Esophagus muscularis mucosa (tissue), 4 donors: ENCODE measurements at regions not wholly inside any gene's neighbourhood (a gene's known extent, or its start where the extent isn't known, plus 50 kb on each side); places are given as distances from the start of the nearest gene placed in this dataset.

Source experiments
- DNase-seq: peaks from one replicate; pipeline ENCODE4 v3.0.0-alpha.2; 2017; ENCODE audit errors: extremely low spot score
- H3K27ac ChIP-seq, 4 donors: fragments of 200-600 bp; sonication (generic); replicated peaks in 1 of 4; 1 replicate in 3 of 4; 2 replicates in 1 of 4; pipeline ENCODE4 v1.5.1; 2016 to 2019; ENCODE audit warnings: mild to moderate bottlenecking in 1 of 4
- H3K27me3 ChIP-seq, 4 donors: fragments of 200-600 bp; sonication (generic); one replicate each; pipeline versions ENCODE4 v1.5.1 to v1.6.0; 2016 to 2019
- H3K36me3 ChIP-seq, 4 donors: fragments of 200-600 bp; sonication (generic); one replicate each; pipeline ENCODE4 v1.5.1; 2016 to 2019
- H3K4me1 ChIP-seq, 4 donors: fragments of 200-600 bp; sonication (generic); one replicate each; pipeline ENCODE4 v1.5.1; 2016 to 2019
- H3K4me3 ChIP-seq, 4 donors: fragments of 200-600 bp; sonication (generic); 1 replicate in 2 of 4; 2 replicates in 2 of 4; pipeline ENCODE4 v1.5.1; 2016 to 2019; ENCODE audit warnings: mild to moderate bottlenecking in 4 of 4, moderate library complexity in 1 of 4
- H3K9me3 ChIP-seq, 4 donors: fragments of 200-600 bp; sonication (generic); 1 replicate in 3 of 4; 2 replicates in 1 of 4; pipeline ENCODE4 v1.5.1; 2016 to 2019
- EP300 ChIP-seq: sonication (generic); formaldehyde crosslinking; IDR thresholded peaks from one replicate; pipeline ENCODE4 v1.6.1; 2017; ENCODE audit warnings: antibody characterized with exemption
- POLR2A ChIP-seq: fragments of 450-650 bp; IDR thresholded peaks from one replicate; pipeline ENCODE4 v1.6.1; 2017; ENCODE audit warnings: antibody characterized with exemption, moderate library complexity, mild to moderate bottlenecking, low read depth
- POLR2AphosphoS5 ChIP-seq, 2 donors: sonication (generic); formaldehyde crosslinking; IDR thresholded peaks; one replicate each; pipeline ENCODE4 v1.6.1; 2017; ENCODE audit warnings: antibody characterized with exemption in 2 of 2
- WGBS: methylation state at CpG from one replicate; pipeline ENCODE4 v1.1.5; 2018; 5-methylcytosine and 5-hydroxymethylcytosine counted together
- intact Hi-C: fragments of 100-400 bp; cut with DNase I; formaldehyde crosslinking; loops from one replicate; pipeline ENCODE4 v1.15.1; 2023
- TF ChIP-seq, protein P1 (sequence below), 3 experiments: fragments of 200-600 bp in 2 of 3; fragments of 450-650 bp in 1 of 3; sonication (generic) in 2 of 3; IDR thresholded peaks; one replicate each; pipeline ENCODE4 v1.5.1; 2017 to 2019; ENCODE audit warnings: antibody characterized with exemption in 3 of 3, mild to moderate bottlenecking in 2 of 3, moderate library complexity in 1 of 3

DNA sequence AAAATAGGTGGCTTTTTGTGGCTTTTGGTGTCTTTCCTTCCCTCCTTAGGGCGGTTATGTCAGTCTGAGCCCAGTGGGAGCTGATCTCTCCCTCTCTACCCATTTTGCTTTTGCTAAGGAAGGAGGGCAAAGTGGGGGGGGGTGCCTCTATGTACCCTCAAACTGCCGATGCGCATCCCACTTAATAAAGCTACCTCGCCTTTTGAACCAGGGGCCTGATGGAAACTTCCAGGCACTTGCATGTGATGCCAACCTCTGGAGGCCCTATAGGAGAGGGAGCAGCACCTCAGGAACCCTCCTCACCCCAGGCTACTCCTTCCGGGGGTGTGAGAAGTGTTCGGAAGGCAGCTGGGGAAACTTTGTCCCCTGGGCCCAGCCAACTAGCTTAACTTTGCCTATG lies 97.0 kb upstream of the HSD17B12 start:
- DNase-seq, result peak; percentile 53
- WGBS, result 21% methylated on average over 6 of the region's 6 CpGs
- intact Hi-C loops, result no loop called here
- Histone ChIP-seq H3K27me3 (peaks cover 0 to 80% (median 51%) of the 10 kb centered on the region in 4 donors), H3K9me3 (no peaks in the 10 kb centered on the region), H3K27ac (no peak overlapping the region), H3K36me3 (no peaks in the 10 kb centered on the region), H3K4me1 (peaks cover 21 to 49% (median 38%) of the 10 kb centered on the region in 4 donors), H3K4me3 (no peak overlapping the region)
- TF ChIP-seq, protein P1, sequence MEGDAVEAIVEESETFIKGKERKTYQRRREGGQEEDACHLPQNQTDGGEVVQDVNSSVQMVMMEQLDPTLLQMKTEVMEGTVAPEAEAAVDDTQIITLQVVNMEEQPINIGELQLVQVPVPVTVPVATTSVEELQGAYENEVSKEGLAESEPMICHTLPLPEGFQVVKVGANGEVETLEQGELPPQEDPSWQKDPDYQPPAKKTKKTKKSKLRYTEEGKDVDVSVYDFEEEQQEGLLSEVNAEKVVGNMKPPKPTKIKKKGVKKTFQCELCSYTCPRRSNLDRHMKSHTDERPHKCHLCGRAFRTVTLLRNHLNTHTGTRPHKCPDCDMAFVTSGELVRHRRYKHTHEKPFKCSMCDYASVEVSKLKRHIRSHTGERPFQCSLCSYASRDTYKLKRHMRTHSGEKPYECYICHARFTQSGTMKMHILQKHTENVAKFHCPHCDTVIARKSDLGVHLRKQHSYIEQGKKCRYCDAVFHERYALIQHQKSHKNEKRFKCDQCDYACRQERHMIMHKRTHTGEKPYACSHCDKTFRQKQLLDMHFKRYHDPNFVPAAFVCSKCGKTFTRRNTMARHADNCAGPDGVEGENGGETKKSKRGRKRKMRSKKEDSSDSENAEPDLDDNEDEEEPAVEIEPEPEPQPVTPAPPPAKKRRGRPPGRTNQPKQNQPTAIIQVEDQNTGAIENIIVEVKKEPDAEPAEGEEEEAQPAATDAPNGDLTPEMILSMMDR (IDR thresholded peaks at IDR 0.05), result no peak
- TF ChIP-seq POLR2A, result no peak

DNA sequence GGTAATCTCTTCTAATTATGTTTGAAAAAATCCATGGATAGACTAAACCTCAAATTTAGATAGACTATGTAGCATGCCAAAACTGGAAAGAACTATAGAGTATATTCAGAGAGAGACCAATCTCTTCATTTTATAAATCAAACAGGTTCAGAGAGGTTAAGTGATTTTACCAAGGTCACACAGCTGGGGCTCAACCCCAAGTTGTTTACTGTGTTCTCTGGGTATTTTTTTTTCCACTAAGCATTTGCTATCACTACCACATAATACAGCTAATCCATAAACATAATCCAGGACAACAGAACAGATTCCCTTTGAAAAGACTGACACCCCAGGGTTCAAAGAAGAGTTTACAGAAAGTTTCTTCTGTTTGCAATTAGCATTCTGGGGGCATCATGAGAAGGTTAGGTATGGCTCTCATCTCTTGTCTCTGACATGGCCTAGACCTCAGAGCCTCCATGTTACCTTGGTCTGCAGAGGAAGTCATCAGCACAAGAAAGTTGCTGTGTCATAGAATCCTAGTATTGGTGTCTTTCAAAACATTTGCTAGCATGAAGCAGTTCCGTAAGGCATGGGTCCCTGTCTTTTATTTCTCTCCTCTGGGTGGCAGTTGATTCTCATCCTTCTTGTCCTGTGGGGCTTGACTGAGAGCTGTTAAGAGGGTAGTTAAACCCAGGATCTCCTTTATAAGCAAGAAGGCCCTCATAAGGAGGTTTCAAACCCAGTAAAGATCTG lies 94.5 kb upstream of the HSD17B12 start:
- H3K4me1 ChIP-seq, result peaks cover 13 to 24% (median 13%) of the 10 kb centered on the region in 4 donors
- H3K4me3 ChIP-seq, result no peak overlapping the region
- no peak overlapping the region for H3K27ac ChIP-seq
- H3K36me3 ChIP-seq, result no peaks in the 10 kb centered on the region
- WGBS, result 64% methylated on average over 1 of the region's 1 CpG
- TF ChIP-seq, protein P1 (IDR thresholded peaks at IDR 0.05), result no peak
- DNase-seq, result peak; percentile 60
- peaks cover 0 to 55% (median 28%) of the 10 kb centered on the region in 4 donors for H3K27me3 ChIP-seq
- intact Hi-C loops, result no loop called here
- no peaks in the 10 kb centered on the region for H3K9me3 ChIP-seq

DNA sequence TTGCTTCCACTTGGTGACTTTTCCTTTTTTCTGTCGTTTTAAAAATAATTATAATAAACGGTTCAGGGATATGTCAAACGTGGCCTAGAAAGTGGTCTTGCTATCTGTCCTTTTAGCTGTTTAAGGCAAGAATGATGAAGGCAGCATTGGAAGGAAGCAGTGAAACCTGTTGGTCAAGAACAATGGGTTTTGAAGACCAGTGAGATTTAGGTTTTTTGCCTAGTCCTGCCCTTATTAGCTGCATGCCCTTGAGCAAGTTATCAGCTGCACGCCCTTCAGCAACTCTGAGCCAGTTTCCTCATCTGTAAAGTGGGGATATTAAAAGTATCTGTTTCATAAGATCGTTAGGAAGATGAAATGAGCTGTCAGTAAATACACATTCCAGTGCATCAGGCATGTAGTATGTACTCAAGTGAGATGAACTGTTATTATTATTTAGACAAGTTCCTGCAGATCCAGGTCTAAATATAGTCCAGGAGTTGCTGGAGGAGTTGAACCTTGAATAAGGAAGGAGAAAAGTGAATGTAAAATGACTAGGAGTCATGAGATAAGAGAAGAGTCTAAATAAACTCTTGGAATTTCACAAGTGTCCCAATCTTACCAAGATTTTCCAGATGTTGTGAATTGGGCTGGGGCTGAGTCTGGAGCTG lies 90.8 kb upstream of the HSD17B12 start:
- WGBS, result 78% methylated on average over 5 of the region's 5 CpGs
- intact Hi-C loops, result no loop called here
- Histone ChIP-seq H3K4me3 (no peak overlapping the region), H3K9me3 (no peaks in the 10 kb centered on the region), H3K36me3 (no peaks in the 10 kb centered on the region), H3K27ac (no peak overlapping the region), H3K4me1 (no peaks in the 10 kb centered on the region), H3K27me3 (peaks cover 0 to 23% (median 0%) of the 10 kb centered on the region in 4 donors)
- TF ChIP-seq, protein P1 (IDR thresholded peaks at IDR 0.05), result no peak
- no peak for TF ChIP-seq POLR2AphosphoS5 (IDR thresholded peaks at IDR 0.05)
- no peak for TF ChIP-seq POLR2A
- TF ChIP-seq EP300, result no peak
- DNase-seq, result peak; percentile 57

DNA sequence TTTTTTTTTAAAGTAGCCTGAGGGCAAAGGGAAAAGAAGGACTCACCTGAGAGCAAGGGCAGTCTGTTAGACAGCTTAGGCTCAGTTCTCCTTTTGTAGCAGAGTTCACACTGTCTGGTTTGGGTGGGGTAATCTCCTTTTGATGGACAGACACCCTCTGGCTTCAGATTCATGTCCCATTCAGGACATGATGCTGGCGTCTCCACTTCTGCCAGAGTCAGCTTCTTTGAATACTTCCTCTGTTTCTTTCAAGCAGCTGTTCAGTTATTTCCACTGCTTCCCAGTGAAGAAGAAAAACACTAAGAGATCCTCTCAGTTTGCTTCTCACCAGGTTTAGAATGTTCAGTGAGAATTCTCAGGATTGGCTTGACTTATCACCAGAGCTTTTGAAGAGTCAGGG lies 79.0 kb upstream of the HSD17B12 start:
- H3K9me3 ChIP-seq, result peaks cover 0 to 6% (median 0%) of the 10 kb centered on the region in 4 donors
- no peaks in the 10 kb centered on the region for H3K36me3 ChIP-seq
- DNase-seq, result no peak
- H3K27ac ChIP-seq, result no peak overlapping the region
- WGBS, result 60% methylated on average over 1 of the region's 1 CpG
- no peak overlapping the region for H3K4me3 ChIP-seq
- TF ChIP-seq POLR2A (no peak), EP300 (no peak), POLR2AphosphoS5 (IDR thresholded peaks at IDR 0.05) (no peak)
- TF ChIP-seq, protein P1 (IDR thresholded peaks at IDR 0.05), result no peak
- peaks cover 0 to 40% (median 0%) of the 10 kb centered on the region in 4 donors for H3K27me3 ChIP-seq
- no peaks in the 10 kb centered on the region for H3K4me1 ChIP-seq
- intact Hi-C loops, result no loop called here
